ENCODE measurements at regions not wholly inside any gene's neighbourhood (a gene's known extent, or its start where the extent isn't known, plus 50 kb on each side); places are given as distances from the start of the nearest gene placed in this dataset.

- no peak for TF ChIP-seq EZH2 (IDR thresholded peaks at IDR 0.05; ENCODE audit: borderline replicate concordance, low read depth, low read length, severe bottlenecking)
- TF ChIP-seq, protein P1, sequence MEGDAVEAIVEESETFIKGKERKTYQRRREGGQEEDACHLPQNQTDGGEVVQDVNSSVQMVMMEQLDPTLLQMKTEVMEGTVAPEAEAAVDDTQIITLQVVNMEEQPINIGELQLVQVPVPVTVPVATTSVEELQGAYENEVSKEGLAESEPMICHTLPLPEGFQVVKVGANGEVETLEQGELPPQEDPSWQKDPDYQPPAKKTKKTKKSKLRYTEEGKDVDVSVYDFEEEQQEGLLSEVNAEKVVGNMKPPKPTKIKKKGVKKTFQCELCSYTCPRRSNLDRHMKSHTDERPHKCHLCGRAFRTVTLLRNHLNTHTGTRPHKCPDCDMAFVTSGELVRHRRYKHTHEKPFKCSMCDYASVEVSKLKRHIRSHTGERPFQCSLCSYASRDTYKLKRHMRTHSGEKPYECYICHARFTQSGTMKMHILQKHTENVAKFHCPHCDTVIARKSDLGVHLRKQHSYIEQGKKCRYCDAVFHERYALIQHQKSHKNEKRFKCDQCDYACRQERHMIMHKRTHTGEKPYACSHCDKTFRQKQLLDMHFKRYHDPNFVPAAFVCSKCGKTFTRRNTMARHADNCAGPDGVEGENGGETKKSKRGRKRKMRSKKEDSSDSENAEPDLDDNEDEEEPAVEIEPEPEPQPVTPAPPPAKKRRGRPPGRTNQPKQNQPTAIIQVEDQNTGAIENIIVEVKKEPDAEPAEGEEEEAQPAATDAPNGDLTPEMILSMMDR (IDR thresholded peaks at IDR 0.05; ENCODE audit: borderline replicate concordance, extremely low read depth, low read length, poor library complexity, severe bottlenecking): no peak
Measured at GRCh38 chr12:77402716-77403115, 337.3 kb upstream of the E2F7 start.
